ENCODE measurements at regions not wholly inside any gene's neighbourhood (a gene's known extent, or its start where the extent isn't known, plus 50 kb on each side); places are given as distances from the start of the nearest gene placed in this dataset.
"Not testable (repeated sequence)": the region's sequence is repeated elsewhere in the genome, so short reads cannot be mapped to it uniquely, and the experiment has no call there.

GRCh38 chr5:67887748-67888161, 327.8 kb upstream of the PIK3R1 start:
- DNase-seq (ENCODE audit: low read depth): no peak

GRCh38 chr5:67886761-67887160, 328.8 kb upstream of the PIK3R1 start:
- DNase-seq (ENCODE audit: low read depth): no peak

- no peak for DNase-seq (ENCODE audit: low read depth)
Observed at GRCh38 chr5:67880876-67881275, 334.7 kb upstream of the PIK3R1 start.

- DNase-seq (ENCODE audit: low read depth): no peak
Observed at GRCh38 chr5:67880511-67880805, 335.1 kb upstream of the PIK3R1 start.

- DNase-seq (ENCODE audit: low read depth): peak; percentile 40
Observed at GRCh38 chr5:67879620-67880510, 335.7 kb upstream of the PIK3R1 start.

GRCh38 chr5:67878933-67879332, 336.6 kb upstream of the PIK3R1 start:
- DNase-seq (ENCODE audit: low read depth): no peak

- no peak for DNase-seq (ENCODE audit: low read depth)
Observed at GRCh38 chr5:67876371-67876770, 339.2 kb upstream of the PIK3R1 start.

- DNase-seq (ENCODE audit: low read depth): no peak
Observed at GRCh38 chr5:67875601-67876000, 340.0 kb upstream of the PIK3R1 start.

GRCh38 chr5:67873935-67874334, 341.6 kb upstream of the PIK3R1 start:
- no peak for DNase-seq (ENCODE audit: low read depth)

GRCh38 chr5:67870662-67871061, 344.9 kb upstream of the PIK3R1 start:
- DNase-seq (ENCODE audit: low read depth): no peak

GRCh38 chr5:67864335-67864734, 351.2 kb upstream of the PIK3R1 start:
- DNase-seq (ENCODE audit: low read depth): not testable (repeated sequence)

GRCh38 chr5:67858471-67859031, 357.0 kb upstream of the PIK3R1 start:
- DNase-seq (ENCODE audit: low read depth): no peak

GRCh38 chr5:67857502-67857901, 358.1 kb upstream of the PIK3R1 start:
- DNase-seq (ENCODE audit: low read depth): no peak

GRCh38 chr5:67855523-67855922, 360.0 kb upstream of the PIK3R1 start:
- DNase-seq (ENCODE audit: low read depth): no peak

- DNase-seq (ENCODE audit: low read depth): not testable (repeated sequence)
Observed at GRCh38 chr5:67850906-67851305, 364.6 kb upstream of the PIK3R1 start.

- no peak for DNase-seq (ENCODE audit: low read depth)
Observed at GRCh38 chr5:67844924-67845323, 370.6 kb upstream of the PIK3R1 start.

GRCh38 chr5:67842806-67843205, 372.8 kb upstream of the PIK3R1 start:
- DNase-seq (ENCODE audit: low read depth): peak; percentile 34

GRCh38 chr5:67837225-67837624, 378.3 kb upstream of the PIK3R1 start:
- DNase-seq (ENCODE audit: low read depth): not testable (repeated sequence)

GRCh38 chr5:67836496-67836895, 379.1 kb upstream of the PIK3R1 start:
- DNase-seq (ENCODE audit: low read depth): not testable (repeated sequence)

GRCh38 chr5:67831048-67831447, 384.5 kb upstream of the PIK3R1 start:
- no peak for DNase-seq (ENCODE audit: low read depth)

- no peak for DNase-seq (ENCODE audit: low read depth)
Observed at GRCh38 chr5:67827541-67827940, 388.0 kb upstream of the PIK3R1 start.

- no peak for DNase-seq (ENCODE audit: low read depth)
Observed at GRCh38 chr5:67824852-67825251, 390.7 kb upstream of the PIK3R1 start.

GRCh38 chr5:67817652-67818051, 397.9 kb upstream of the PIK3R1 start:
- DNase-seq (ENCODE audit: low read depth): no peak
